H1 (cell line): ENCODE measurements at regions not wholly inside any gene's neighbourhood (a gene's known extent, or its start where the extent isn't known, plus 50 kb on each side); places are given as distances from the start of the nearest gene placed in this dataset.

Experiments used
- CTCF ChIA-PET: fragments of 300-600 bp; sonication (Branson Sonifier 250); formaldehyde crosslinking; loops from one replicate; lab custom pipeline; 2021; ENCODE audit not compliant: partially characterized antibody; lab: Charles Lee
- POLR2A ChIA-PET: fragments of 300-600 bp; sonication (Branson Sonifier 250); formaldehyde crosslinking; loops from one replicate; lab custom pipeline; 2021; ENCODE audit warnings: inconsistent platforms; ENCODE audit not compliant: partially characterized antibody; lab: Charles Lee
- DNase-seq, 2 experiments: peaks; one replicate each; pipeline versions ENCODE4 v3.0.0 to v3.0.0-alpha.2; 2010 to 2022; ENCODE audit warnings: low spot score in 2 of 2, low read depth in 1 of 2, mixed read lengths in 1 of 2
- FAIRE-seq: peaks from 2 replicates; lab custom pipeline; 2011; peaks lifted over from hg19 to GRCh38; lab: Jason Lieb, UNC
- H2AFZ ChIP-seq: 2 replicates; pipeline ENCODE4 v1.8.1; 2012; ENCODE audit warnings: low read length, inconsistent platforms
- H2AK5ac ChIP-seq: 2 replicates; pipeline ENCODE4 v1.6.1; 2013; ENCODE audit warnings: low read depth, low read length
- H2BK120ac ChIP-seq: replicated peaks from 2 replicates; pipeline ENCODE3; 2013; ENCODE audit warnings: low read depth, low read length, inconsistent platforms
- H2BK12ac ChIP-seq: 2 replicates; pipeline ENCODE4 v1.6.1; 2013; ENCODE audit warnings: low read depth, low read length
- H2BK15ac ChIP-seq: 2 replicates; pipeline ENCODE4 v1.6.1; 2013; ENCODE audit warnings: low read length
- H2BK20ac ChIP-seq: 2 replicates; pipeline ENCODE4 v1.6.1; 2013; ENCODE audit warnings: low read length
- H2BK5ac ChIP-seq: 2 replicates; pipeline ENCODE4 v1.6.1; 2013; ENCODE audit warnings: low read depth, low read length
- H3K14ac ChIP-seq: 2 replicates; pipeline ENCODE4 v1.6.1; 2013; ENCODE audit warnings: inconsistent platforms; ENCODE audit not compliant: insufficient read length
- H3K18ac ChIP-seq: 2 replicates; pipeline ENCODE4 v1.6.1; 2013; ENCODE audit warnings: low read length; ENCODE audit errors: extremely low read depth
- H3K23ac ChIP-seq: 2 replicates; pipeline ENCODE4 v1.6.1; 2013; ENCODE audit warnings: inconsistent platforms; ENCODE audit not compliant: insufficient read length
- H3K23me2 ChIP-seq: 2 replicates; pipeline ENCODE4 v1.6.1; 2013; ENCODE audit warnings: low read depth, low read length
- H3K27ac ChIP-seq: 2 replicates; pipeline ENCODE4 v1.6.1; 2011; ENCODE audit warnings: low read depth, low read length, inconsistent platforms
- H3K27me3 ChIP-seq, 4 experiments: replicated peaks in 1 of 4; 1 replicate in 1 of 4; 2 replicates in 3 of 4; pipeline versions ENCODE4 v1.6.1 to v1.8.1; 2011 to 2013; ENCODE audit warnings: low read length in 3 of 4, mild to moderate bottlenecking in 3 of 4, inconsistent platforms in 2 of 4, mixed read lengths in 2 of 4, moderate library complexity in 1 of 4; ENCODE audit not compliant: control insufficient read depth in 3 of 4, insufficient read depth in 3 of 4; ENCODE audit errors: extremely low read depth in 1 of 4
- H3K36me3 ChIP-seq, 4 experiments: 2 replicates each; pipeline versions ENCODE4 v1.6.1 to v1.8.1; 2011 to 2013; ENCODE audit warnings: mild to moderate bottlenecking in 4 of 4, low read length in 3 of 4, moderate library complexity in 2 of 4, control low read depth in 1 of 4, inconsistent platforms in 1 of 4; ENCODE audit not compliant: insufficient read depth in 4 of 4, control insufficient read depth in 2 of 4
- H3K4ac ChIP-seq: replicated peaks from 2 replicates; pipeline ENCODE3; 2013; ENCODE audit warnings: low read length, low read depth, mixed read lengths, inconsistent platforms; ENCODE audit not compliant: insufficient read length
- H3K4me1 ChIP-seq, 4 experiments: replicated peaks in 1 of 4; 1 replicate in 1 of 4; 2 replicates in 3 of 4; pipeline versions ENCODE4 v1.6.1 to v1.8.1; 2011 to 2013; ENCODE audit warnings: low read length in 3 of 4, inconsistent platforms in 2 of 4, mixed read lengths in 1 of 4; ENCODE audit not compliant: insufficient read depth in 4 of 4, control insufficient read depth in 3 of 4
- H3K4me2 ChIP-seq, 2 experiments: 2 replicates each; pipeline versions ENCODE4 v1.6.1 to v1.8.1; 2011 to 2013; ENCODE audit warnings: low read depth in 2 of 2, low read length in 2 of 2, control low read depth in 1 of 2, inconsistent platforms in 1 of 2, mild to moderate bottlenecking in 1 of 2; ENCODE audit not compliant: insufficient read depth in 1 of 2
- H3K4me3 ChIP-seq, 4 experiments: fragments of 200-600, 300-600 bp in 1 of 4; sonication (generic), shearing (Covaris generic), sonication (Bioruptor Twin) in 1 of 4; 2 replicates each; pipeline versions ENCODE4 v1.5.1 to v1.8.1; 2011 to 2016; ENCODE audit warnings: low read length in 4 of 4, low read depth in 3 of 4, control low read depth in 2 of 4, inconsistent platforms in 2 of 4, mild to moderate bottlenecking in 2 of 4, mixed read lengths in 1 of 4, moderate library complexity in 1 of 4; ENCODE audit not compliant: insufficient read depth in 2 of 4; ENCODE audit errors: extremely low read depth in 1 of 4
- H3K56ac ChIP-seq: replicated peaks from 2 replicates; pipeline ENCODE3; 2013; ENCODE audit warnings: low read depth, mild to moderate bottlenecking, mixed read lengths, low read length, inconsistent platforms; ENCODE audit not compliant: insufficient read length
- H3K79me1 ChIP-seq: 2 replicates; pipeline ENCODE4 v1.6.1; 2013; ENCODE audit warnings: low read depth, low read length, control low read depth
- H3K79me2 ChIP-seq, 2 experiments: 2 replicates each; pipeline versions ENCODE4 v1.6.1 to v1.8.1; 2012 to 2013; ENCODE audit warnings: low read length in 2 of 2, mild to moderate bottlenecking in 2 of 2, inconsistent platforms in 1 of 2; ENCODE audit not compliant: insufficient read depth in 2 of 2, control insufficient read depth in 1 of 2
- H3K9ac ChIP-seq, 4 experiments: replicated peaks in 1 of 4; 1 replicate in 1 of 4; 2 replicates in 3 of 4; pipeline versions ENCODE4 v1.6.1 to v1.8.1; 2011 to 2013; ENCODE audit warnings: low read depth in 3 of 4, low read length in 3 of 4, control low read depth in 2 of 4, mild to moderate bottlenecking in 2 of 4, moderate library complexity in 2 of 4, inconsistent platforms in 1 of 4; ENCODE audit errors: extremely low read depth in 1 of 4
- H3K9me3 ChIP-seq, 2 experiments: 2 replicates each; pipeline versions ENCODE4 v1.6.1 to v1.8.1; 2012 to 2013; ENCODE audit warnings: mild to moderate bottlenecking in 2 of 2, moderate library complexity in 2 of 2, control low read depth in 1 of 2, inconsistent platforms in 1 of 2, low read depth in 1 of 2, low read length in 1 of 2, mixed read lengths in 1 of 2; ENCODE audit not compliant: insufficient read depth in 2 of 2
- H4K20me1 ChIP-seq, 2 experiments: replicated peaks in 1 of 2; 2 replicates each; pipeline versions ENCODE3 to v1.8.1; 2011 to 2013; ENCODE audit warnings: inconsistent platforms in 2 of 2, low read length in 2 of 2, mild to moderate bottlenecking in 1 of 2; ENCODE audit not compliant: insufficient read depth in 2 of 2, control insufficient read depth in 1 of 2
- H4K5ac ChIP-seq: 2 replicates; pipeline ENCODE4 v1.6.1; 2013; ENCODE audit warnings: low read length, low read depth, mixed read lengths, inconsistent platforms; ENCODE audit not compliant: insufficient read length
- H4K8ac ChIP-seq: 2 replicates; pipeline ENCODE4 v1.8.0; 2013; ENCODE audit warnings: mild to moderate bottlenecking, moderate library complexity, low read length, inconsistent platforms; ENCODE audit not compliant: insufficient read depth; ENCODE audit errors: extremely low read depth
- H4K91ac ChIP-seq: replicated peaks from 2 replicates; pipeline ENCODE3; 2013; ENCODE audit warnings: low read length, mixed read lengths, inconsistent platforms; ENCODE audit not compliant: insufficient read length
- BACH1 ChIP-seq: IDR thresholded peaks from 2 replicates; pipeline ENCODE4 v1.6.1; 2012; ENCODE audit warnings: low read length, improper control_type of control experiment
- CEBPB ChIP-seq: IDR thresholded peaks from 2 replicates; pipeline ENCODE4 v1.6.1; 2012; ENCODE audit warnings: low read depth, low read length
- MAX ChIP-seq: IDR thresholded peaks from 2 replicates; pipeline ENCODE4 v1.6.1; 2012; ENCODE audit warnings: inconsistent platforms
- PHF8 ChIP-seq: fragments of 200-600 bp; sonication (generic); conservative IDR thresholded peaks from 2 replicates; pipeline ENCODE4 v1.7.1; 2012; ENCODE audit warnings: low read depth, mild to moderate bottlenecking, inconsistent platforms, low read length, moderate library complexity
- RNF2 ChIP-seq: fragments of 200-900, 300-1000 bp; sonication (generic); IDR thresholded peaks from 2 replicates; pipeline ENCODE4 v1.7.1; 2016; ENCODE audit warnings: borderline replicate concordance, low read depth, mild to moderate bottlenecking, antibody characterized with exemption, low read length; ENCODE audit not compliant: poor library complexity, severe bottlenecking; ENCODE audit errors: missing control alignments
- WGBS, 2 experiments: shearing (Covaris generic) in 1 of 2; methylation state at CpG; one replicate each; pipeline versions ENCODE4 v1.1.6 to v1.1.7; 2013 to 2015; ENCODE audit warnings: low lambda C conversion rate in 2 of 2, mixed read lengths in 2 of 2, inconsistent platforms in 1 of 2, low coverage in 1 of 2, missing lambda C conversion rate in 1 of 2; ENCODE audit not compliant: insufficient replicate concordance in 2 of 2, insufficient coverage in 1 of 2, insufficient read length in 1 of 2; ENCODE audit errors: extremely low coverage in 1 of 2, missing lambda C conversion rate in 1 of 2; 5-methylcytosine and 5-hydroxymethylcytosine counted together

GRCh38 chr2:139078376-139078775, 298.2 kb upstream of the NXPH2 start:
- H4K5ac ChIP-seq: no peak overlapping the region
- no peak for FAIRE-seq

More at GRCh38 chr2:139078376-139078775, 298.2 kb upstream of the NXPH2 start:
- Histone ChIP-seq H3K23ac (no peak overlapping the region), H3K4me1 (peaks cover 0 to 8% (median 0%) of the 10 kb centered on the region in 4 experiments; a peak in 1 of 7 replicates), H4K20me1 (no peaks in the 10 kb centered on the region), H3K18ac (no peak overlapping the region), H3K56ac (no peak overlapping the region), H2BK15ac (no peak overlapping the region), H2AK5ac (no peak overlapping the region), H2AFZ (peak overlapping the region; percentile 75; the same call in 1 of the 2 replicates), H3K36me3 (no peaks in the 10 kb centered on the region), H3K4ac (no peak overlapping the region), H4K91ac (no peak overlapping the region), H3K27me3 (no peaks in the 10 kb centered on the region), H3K23me2 (no peaks in the 10 kb centered on the region), H2BK12ac (no peak overlapping the region), H3K27ac (no peak overlapping the region), H3K79me1 (no peaks in the 10 kb centered on the region), H3K9ac (no peak overlapping the region), H4K8ac (no peak overlapping the region), H3K4me2 (no peak overlapping the region), H2BK120ac (no peak overlapping the region), H3K9me3 (no peaks in the 10 kb centered on the region), H3K79me2 (no peaks in the 10 kb centered on the region), H2BK20ac (no peak overlapping the region), H2BK5ac (no peak overlapping the region), H3K14ac (no peak overlapping the region), H3K4me3 (no peak overlapping the region)
- CTCF ChIA-PET: no interaction called here
- POLR2A ChIA-PET: no interaction called here
- 31% methylated on average over 1 of the region's 1 CpG; no CpG with 5 or more reads in 1 of the 2 experiments for WGBS, 2 experiments
- no peak for DNase-seq
- TF ChIP-seq CEBPB (no peak), RNF2 (no peak), PHF8 (no peak), BACH1 (no peak), MAX (no peak)
